ENCODE measurements at regions not wholly inside any gene's neighbourhood (a gene's known extent, or its start where the extent isn't known, plus 50 kb on each side); places are given as distances from the start of the nearest gene placed in this dataset.
A peak's percentile ranks its signal among the peaks of the same experiment; 100 is the strongest.

GRCh38 chr2:206368484-206368883 is 74.8 kb upstream of the ADAM23 start:
- DNase-seq (ENCODE audit: low spot score), result no peak

- no peak for DNase-seq (ENCODE audit: low spot score)
These were observed 74.3 kb upstream of the ADAM23 start for GRCh38 chr2:206368933-206369569.

- DNase-seq (ENCODE audit: low spot score), result no peak
These were observed 67.4 kb upstream of the ADAM23 start for GRCh38 chr2:206375956-206376355.

GRCh38 chr2:206378835-206379234 is 64.5 kb upstream of the ADAM23 start:
- DNase-seq (ENCODE audit: low spot score), result no peak

DNA sequence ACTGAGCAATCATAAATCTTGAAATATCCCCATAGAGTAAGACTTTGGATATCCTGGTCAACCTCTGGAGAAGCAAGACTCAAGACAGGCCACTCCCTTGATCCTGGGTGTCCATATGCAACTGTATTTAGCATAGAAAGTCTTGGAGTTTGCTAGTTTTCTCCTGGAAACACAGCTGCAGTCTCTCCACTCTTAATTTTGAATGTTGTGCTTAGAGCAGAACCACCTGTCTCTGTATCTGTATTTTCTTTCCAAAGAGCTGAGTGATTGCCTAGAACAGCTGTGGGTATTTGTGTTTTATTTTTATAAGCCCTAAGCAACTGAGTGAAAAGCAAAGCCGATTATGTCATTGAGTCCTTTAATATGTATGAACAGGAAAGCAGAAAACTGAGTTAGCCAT is 64.1 kb upstream of the ADAM23 start:
- no peak for DNase-seq (ENCODE audit: low spot score)

- no peak for DNase-seq (ENCODE audit: low spot score)
These were observed 63.4 kb upstream of the ADAM23 start for GRCh38 chr2:206379886-206380285.

DNA sequence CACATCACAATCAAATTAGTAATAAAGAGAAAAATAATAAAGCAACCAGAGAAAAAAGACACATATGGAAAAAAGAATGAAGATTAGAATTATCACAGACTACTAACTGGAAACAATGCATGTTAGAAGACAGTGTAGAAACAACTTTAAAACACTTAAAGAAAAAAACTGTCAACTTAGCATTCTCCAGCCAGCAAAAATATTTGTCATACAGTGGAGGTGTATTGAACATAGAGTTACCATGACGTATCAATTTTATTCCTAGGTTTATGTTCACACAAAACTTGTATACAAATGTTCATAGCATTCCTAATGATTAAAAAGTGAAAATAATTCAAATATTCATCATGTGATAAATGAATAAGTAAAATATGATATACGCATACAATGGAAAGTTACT is 61.5 kb upstream of the ADAM23 start:
- no peak for DNase-seq (ENCODE audit: low spot score)

GRCh38 chr2:206383669-206384068 is 59.7 kb upstream of the ADAM23 start:
- DNase-seq (ENCODE audit: low spot score), result no peak

DNA sequence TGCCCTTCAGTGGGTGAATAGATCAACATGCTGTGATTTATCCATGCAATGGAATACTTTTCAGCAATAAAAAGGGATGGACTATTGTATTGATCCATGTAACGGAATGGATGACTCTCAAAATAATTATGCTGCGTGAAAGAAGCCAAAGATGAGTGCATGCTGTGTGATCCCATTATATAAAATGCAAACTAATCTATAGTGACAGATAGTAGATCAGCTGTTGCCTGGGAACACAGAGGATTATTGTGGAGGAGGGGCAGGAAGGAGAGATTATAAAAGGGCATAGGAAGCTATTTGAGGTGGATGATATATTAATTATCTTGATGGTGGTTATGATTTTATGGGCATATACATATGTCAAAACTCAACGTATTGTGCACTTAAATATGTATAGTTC is 55.5 kb upstream of the ADAM23 start:
- DNase-seq (ENCODE audit: low spot score), result no peak

DNA sequence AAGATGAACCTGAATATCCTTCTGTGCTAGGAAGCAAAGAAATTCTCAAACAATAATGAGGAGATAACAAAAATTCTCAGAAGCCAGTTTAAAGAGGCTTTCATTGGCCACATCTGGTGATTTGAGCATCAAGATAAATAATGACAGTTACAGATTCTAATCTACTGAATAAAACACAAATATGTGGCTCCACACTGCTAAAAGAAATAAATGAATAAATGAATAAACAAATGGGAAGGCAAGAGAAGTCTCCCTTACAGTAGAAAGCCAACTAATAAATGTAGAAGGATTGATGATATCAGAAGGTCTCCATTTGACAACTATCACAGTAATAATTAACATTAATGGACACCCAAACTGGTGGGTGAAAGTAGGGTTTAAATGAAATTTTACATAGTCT is 54.6 kb upstream of the ADAM23 start:
- no peak for DNase-seq (ENCODE audit: low spot score)

DNA sequence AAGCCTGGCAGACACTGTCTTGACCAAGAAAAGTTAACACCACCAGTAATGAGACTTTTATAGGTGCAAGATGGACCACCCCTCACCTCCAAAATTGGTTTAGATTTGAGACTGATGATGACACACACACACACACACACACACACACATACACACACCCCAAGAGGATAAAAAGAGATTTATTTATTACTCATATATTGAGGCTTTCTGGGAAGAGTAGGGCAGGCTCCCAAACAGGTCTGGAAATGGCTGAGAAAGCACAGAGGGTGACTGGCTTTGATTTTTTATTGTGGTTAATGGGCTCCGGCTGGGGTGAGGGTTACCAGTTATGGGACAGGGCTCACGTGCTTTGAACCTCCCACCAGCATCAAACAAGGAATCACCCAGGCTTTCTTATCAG is 54.2 kb upstream of the ADAM23 start:
- DNase-seq (ENCODE audit: low spot score), result no peak

DNA sequence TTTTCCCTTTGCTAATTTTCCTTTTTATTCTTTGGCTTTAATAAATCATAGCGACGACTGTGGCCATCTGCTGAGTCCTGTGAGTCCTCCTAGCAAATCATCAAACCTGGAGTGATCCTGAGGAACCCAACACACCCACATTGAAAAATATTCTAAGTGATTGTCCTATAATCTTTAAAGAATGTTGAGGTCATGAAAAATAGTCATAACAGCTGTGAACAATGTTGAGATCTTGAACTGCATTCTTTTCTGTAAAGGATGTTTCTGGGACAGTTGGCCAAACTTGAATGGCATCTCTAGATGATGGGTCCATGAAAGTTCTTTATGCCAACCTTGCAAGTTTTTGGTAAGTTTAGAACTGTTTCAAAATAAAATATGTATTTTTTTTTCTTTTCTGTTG is 53.2 kb upstream of the ADAM23 start:
- no peak for DNase-seq (ENCODE audit: low spot score)

DNA sequence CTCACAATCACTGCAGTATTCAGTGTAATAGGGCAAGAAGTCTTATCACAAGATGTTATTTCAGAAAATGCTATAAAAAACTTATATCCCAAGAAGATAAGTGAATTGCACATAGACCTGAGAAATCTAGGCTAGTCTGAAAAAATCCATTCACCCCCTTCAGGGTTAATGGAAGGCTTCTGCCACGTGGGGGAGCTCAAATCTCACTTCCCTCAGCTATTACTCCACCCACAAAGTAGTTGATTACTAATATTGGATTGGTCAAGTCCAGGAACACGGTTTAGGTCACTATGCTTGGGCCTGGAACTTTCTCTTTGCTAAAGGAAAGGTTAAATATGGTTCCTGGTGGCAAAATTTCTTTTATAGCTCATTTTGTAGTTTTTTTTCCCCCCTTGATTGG is 51.2 kb upstream of the ADAM23 start:
- DNase-seq (ENCODE audit: low spot score), result peak; percentile 74
